ENCODE measurements at regions not wholly inside any gene's neighbourhood (a gene's known extent, or its start where the extent isn't known, plus 50 kb on each side); places are given as distances from the start of the nearest gene placed in this dataset.

DNA sequence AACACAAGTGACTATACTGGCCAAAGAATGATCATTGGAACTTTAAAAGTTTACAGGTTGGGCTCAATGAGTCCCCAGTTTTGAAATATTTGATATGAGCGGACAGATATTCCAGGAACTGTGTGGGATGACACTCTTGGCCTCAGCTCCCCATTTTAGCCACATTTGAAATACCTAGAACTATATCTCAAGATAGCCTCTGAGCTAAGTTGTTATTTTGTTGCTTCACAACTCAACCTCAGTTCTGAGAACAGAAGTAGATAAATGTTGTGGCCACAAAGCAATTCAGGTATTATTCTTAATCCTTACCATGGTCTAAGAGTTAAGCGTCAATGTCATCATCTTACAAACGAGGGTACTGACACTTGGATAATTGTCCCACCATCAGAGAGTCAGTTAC is 172.2 kb upstream of the SETBP1 start:
- no peaks in the 10 kb centered on the region for H3K79me2 ChIP-seq (ENCODE audit: control insufficient read depth, insufficient read depth, low read length)
- FAIRE-seq (no peak), DNase-seq (ENCODE audit: low read depth, low spot score) (no peak)
- H3K9ac ChIP-seq (ENCODE audit: control insufficient read depth, extremely low read depth, insufficient read depth, low read length), result no peak overlapping the region
- no peaks in the 10 kb centered on the region for H3K9me1 ChIP-seq (ENCODE audit: control insufficient read depth, extremely low read depth, insufficient read depth, low read length)
- H3K27ac ChIP-seq (ENCODE audit: control insufficient read depth, insufficient read depth, low read length), result no peak overlapping the region
- no peak overlapping the region for H3K4me2 ChIP-seq (ENCODE audit: control insufficient read depth, extremely low read depth, insufficient read depth, low read depth, low read length)
- dilution Hi-C loops (cut with MboI; ENCODE audit: extremely low pct_ligation_motif_present, low sequenced_read_pairs), result no loop called here
- no peaks in the 10 kb centered on the region for H3K27me3 ChIP-seq (ENCODE audit: control insufficient read depth, extremely low read depth, insufficient read depth, low read length)
- no peaks in the 10 kb centered on the region for H3K36me3 ChIP-seq (ENCODE audit: control insufficient read depth in 2 of 2, extremely low read depth in 1 of 2, insufficient read depth in 2 of 2, low read length in 2 of 2)
- no peak overlapping the region for H2AFZ ChIP-seq (ENCODE audit: control insufficient read depth, low read length)
- TF ChIP-seq, protein P1, sequence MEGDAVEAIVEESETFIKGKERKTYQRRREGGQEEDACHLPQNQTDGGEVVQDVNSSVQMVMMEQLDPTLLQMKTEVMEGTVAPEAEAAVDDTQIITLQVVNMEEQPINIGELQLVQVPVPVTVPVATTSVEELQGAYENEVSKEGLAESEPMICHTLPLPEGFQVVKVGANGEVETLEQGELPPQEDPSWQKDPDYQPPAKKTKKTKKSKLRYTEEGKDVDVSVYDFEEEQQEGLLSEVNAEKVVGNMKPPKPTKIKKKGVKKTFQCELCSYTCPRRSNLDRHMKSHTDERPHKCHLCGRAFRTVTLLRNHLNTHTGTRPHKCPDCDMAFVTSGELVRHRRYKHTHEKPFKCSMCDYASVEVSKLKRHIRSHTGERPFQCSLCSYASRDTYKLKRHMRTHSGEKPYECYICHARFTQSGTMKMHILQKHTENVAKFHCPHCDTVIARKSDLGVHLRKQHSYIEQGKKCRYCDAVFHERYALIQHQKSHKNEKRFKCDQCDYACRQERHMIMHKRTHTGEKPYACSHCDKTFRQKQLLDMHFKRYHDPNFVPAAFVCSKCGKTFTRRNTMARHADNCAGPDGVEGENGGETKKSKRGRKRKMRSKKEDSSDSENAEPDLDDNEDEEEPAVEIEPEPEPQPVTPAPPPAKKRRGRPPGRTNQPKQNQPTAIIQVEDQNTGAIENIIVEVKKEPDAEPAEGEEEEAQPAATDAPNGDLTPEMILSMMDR (optimal IDR thresholded peaks at IDR 0.05 in 1 of 3, IDR thresholded peaks at IDR 0.05 in 1 of 3, conservative IDR thresholded peaks at IDR 0.05 in 1 of 3; ENCODE audit: extremely low read depth in 1 of 3, insufficient read depth in 2 of 3, low read length in 3 of 3), result no peak
- no peak for TF ChIP-seq EZH2 (IDR thresholded peaks at IDR 0.05; ENCODE audit: low read length)
- H3K9me3 ChIP-seq (ENCODE audit: control insufficient read depth, low read depth, low read length), result no peaks in the 10 kb centered on the region
- H3K4me3 ChIP-seq (ENCODE audit: control insufficient read depth in 2 of 3, extremely low read depth in 1 of 3, insufficient read depth in 2 of 3, low read depth in 1 of 3, low read length in 3 of 3), result no peak overlapping the region
- no peaks in the 10 kb centered on the region for H3K4me1 ChIP-seq (ENCODE audit: control insufficient read depth, extremely low read depth, insufficient read depth, low read length)
- H4K20me1 ChIP-seq (ENCODE audit: control insufficient read depth, extremely low read depth, insufficient read depth, low read length), result no peaks in the 10 kb centered on the region

DNA sequence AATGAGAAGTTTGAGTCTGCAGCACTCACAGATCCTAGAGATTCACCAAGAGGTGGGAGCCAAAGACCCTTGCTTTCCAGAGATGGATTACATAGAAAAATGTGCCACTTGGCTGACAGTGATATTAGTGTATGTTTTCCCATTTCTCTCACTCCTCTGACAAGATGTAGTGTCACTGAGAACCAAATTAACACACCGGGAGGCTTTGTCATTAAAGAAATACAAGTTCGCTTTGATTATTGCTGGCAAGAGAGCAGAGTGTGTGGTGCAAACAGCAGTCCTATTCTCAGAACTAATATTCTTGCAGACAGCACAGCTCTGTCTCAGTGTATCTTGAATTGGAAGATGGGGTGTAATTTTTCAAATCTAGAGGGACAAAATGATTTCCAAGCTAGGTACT is 171.6 kb upstream of the SETBP1 start:
- Histone ChIP-seq H3K4me3 (ENCODE audit: control insufficient read depth in 2 of 3, extremely low read depth in 1 of 3, insufficient read depth in 2 of 3, low read depth in 1 of 3, low read length in 3 of 3) (no peak overlapping the region), H3K9ac (ENCODE audit: control insufficient read depth, extremely low read depth, insufficient read depth, low read length) (no peak overlapping the region), H2AFZ (ENCODE audit: control insufficient read depth, low read length) (no peak overlapping the region), H3K27me3 (ENCODE audit: control insufficient read depth, extremely low read depth, insufficient read depth, low read length) (no peaks in the 10 kb centered on the region), H3K36me3 (ENCODE audit: control insufficient read depth in 2 of 2, extremely low read depth in 1 of 2, insufficient read depth in 2 of 2, low read length in 2 of 2) (no peaks in the 10 kb centered on the region), H3K9me1 (ENCODE audit: control insufficient read depth, extremely low read depth, insufficient read depth, low read length) (no peaks in the 10 kb centered on the region), H3K4me1 (ENCODE audit: control insufficient read depth, extremely low read depth, insufficient read depth, low read length) (no peaks in the 10 kb centered on the region), H3K79me2 (ENCODE audit: control insufficient read depth, insufficient read depth, low read length) (no peaks in the 10 kb centered on the region), H3K27ac (ENCODE audit: control insufficient read depth, insufficient read depth, low read length) (no peak overlapping the region), H4K20me1 (ENCODE audit: control insufficient read depth, extremely low read depth, insufficient read depth, low read length) (no peaks in the 10 kb centered on the region), H3K4me2 (ENCODE audit: control insufficient read depth, extremely low read depth, insufficient read depth, low read depth, low read length) (no peak overlapping the region), H3K9me3 (ENCODE audit: control insufficient read depth, low read depth, low read length) (no peaks in the 10 kb centered on the region)
- DNase-seq (ENCODE audit: low read depth, low spot score) (no peak), FAIRE-seq (no peak)
- TF ChIP-seq, protein P1 (optimal IDR thresholded peaks at IDR 0.05 in 1 of 3, IDR thresholded peaks at IDR 0.05 in 1 of 3, conservative IDR thresholded peaks at IDR 0.05 in 1 of 3; ENCODE audit: extremely low read depth in 1 of 3, insufficient read depth in 2 of 3, low read length in 3 of 3), result no peak
- no peak for TF ChIP-seq EZH2 (IDR thresholded peaks at IDR 0.05; ENCODE audit: low read length)
- dilution Hi-C loops (cut with MboI; ENCODE audit: extremely low pct_ligation_motif_present, low sequenced_read_pairs), result no loop called here

Measured in keratinocyte (primary cell).